Spleen (tissue), 7 donors: ENCODE measurements at regions not wholly inside any gene's neighbourhood (a gene's known extent, or its start where the extent isn't known, plus 50 kb on each side); places are given as distances from the start of the nearest gene placed in this dataset.

Experiments used
- POLR2A ChIP-seq, 3 donors: fragments of 450-650 bp; IDR thresholded peaks; one replicate each; pipeline ENCODE4 v1.5.1; 2017; ENCODE audit warnings: antibody characterized with exemption in 3 of 3, mild to moderate bottlenecking in 1 of 3
- TF ChIP-seq, protein P1 (sequence below), 11 experiments: fragments of 200-600 bp in 7 of 11; fragments of 450-650 bp in 4 of 11; sonication (generic) in 4 of 11; IDR thresholded peaks in 8 of 11; conservative IDR thresholded peaks in 3 of 11; 1 replicate in 7 of 11; 2 replicates in 4 of 11; pipeline versions ENCODE4 v1.4.0 to v1.8.0; 2016 to 2021; ENCODE audit warnings: antibody characterized with exemption in 11 of 11, inconsistent platforms in 4 of 11, mild to moderate bottlenecking in 1 of 11
- donor health status: DM: no; HTN: no; CAD: no; lungs with moderate emphysema.
- donor health status: DM: no; HTN: no; CAD: no.
- donor health status: DM: no; HTN: no; CAD: no.

DNA sequence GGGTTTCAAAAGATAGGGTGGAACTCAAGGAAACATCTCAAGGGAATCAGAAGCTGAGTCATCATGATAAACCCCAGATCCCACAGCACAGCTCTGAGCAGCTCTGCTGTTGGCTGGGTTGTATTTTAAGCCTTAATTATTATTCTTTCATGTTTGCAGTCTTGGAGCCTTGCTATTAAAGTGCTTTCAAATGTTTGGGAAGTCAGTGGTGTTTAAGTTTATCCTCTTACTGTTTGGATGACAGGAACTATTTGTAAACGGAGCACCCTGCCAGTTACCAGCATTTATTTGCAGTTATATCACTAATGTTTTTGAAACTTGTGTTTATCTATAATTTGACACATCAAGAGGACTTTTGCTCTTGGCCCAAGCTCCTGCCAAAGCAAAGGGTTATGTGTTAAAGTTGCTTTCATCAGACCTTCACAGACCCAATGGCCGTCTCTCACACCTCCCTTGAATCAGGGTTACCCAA is 141.1 kb upstream of the SPDL1 start:
- TF ChIP-seq, protein P1, sequence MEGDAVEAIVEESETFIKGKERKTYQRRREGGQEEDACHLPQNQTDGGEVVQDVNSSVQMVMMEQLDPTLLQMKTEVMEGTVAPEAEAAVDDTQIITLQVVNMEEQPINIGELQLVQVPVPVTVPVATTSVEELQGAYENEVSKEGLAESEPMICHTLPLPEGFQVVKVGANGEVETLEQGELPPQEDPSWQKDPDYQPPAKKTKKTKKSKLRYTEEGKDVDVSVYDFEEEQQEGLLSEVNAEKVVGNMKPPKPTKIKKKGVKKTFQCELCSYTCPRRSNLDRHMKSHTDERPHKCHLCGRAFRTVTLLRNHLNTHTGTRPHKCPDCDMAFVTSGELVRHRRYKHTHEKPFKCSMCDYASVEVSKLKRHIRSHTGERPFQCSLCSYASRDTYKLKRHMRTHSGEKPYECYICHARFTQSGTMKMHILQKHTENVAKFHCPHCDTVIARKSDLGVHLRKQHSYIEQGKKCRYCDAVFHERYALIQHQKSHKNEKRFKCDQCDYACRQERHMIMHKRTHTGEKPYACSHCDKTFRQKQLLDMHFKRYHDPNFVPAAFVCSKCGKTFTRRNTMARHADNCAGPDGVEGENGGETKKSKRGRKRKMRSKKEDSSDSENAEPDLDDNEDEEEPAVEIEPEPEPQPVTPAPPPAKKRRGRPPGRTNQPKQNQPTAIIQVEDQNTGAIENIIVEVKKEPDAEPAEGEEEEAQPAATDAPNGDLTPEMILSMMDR (IDR thresholded peaks at IDR 0.05 in 8 of 11, conservative IDR thresholded peaks at IDR 0.05 in 3 of 11): no peak
- TF ChIP-seq POLR2A (IDR thresholded peaks at IDR 0.05): no peak
